ENCODE measurements at regions not wholly inside any gene's neighbourhood (a gene's known extent, or its start where the extent isn't known, plus 50 kb on each side); places are given as distances from the start of the nearest gene placed in this dataset.

DNA sequence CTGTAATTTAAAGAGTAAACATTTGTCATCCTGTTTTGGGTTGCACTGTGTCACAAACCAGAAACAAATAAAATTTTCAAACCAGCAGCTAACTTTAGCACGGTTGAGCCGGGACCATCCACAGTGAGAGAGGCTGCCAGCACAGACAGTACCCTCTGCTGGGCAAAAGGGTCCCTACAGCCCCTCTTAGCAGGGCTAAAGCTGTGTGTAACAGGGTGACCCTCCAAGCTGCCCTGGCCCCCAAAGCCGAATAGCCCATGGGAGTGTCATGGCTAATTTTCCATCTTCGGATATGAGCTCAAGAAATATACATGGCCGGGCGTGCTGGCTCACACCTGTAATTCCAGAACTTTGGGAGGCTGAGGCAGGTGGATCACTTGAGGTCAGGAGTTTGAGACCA is 157.1 kb upstream of the GRIN2B start:
- Histone ChIP-seq H3K4me1 (ENCODE audit: control insufficient read depth, insufficient read depth, low read length) (no peaks in the 10 kb centered on the region), H3K36me3 (ENCODE audit: control insufficient read depth, insufficient read depth, low read length) (no peaks in the 10 kb centered on the region), H3K27me3 (ENCODE audit: control insufficient read depth, insufficient read depth, low read length, poor library complexity, severe bottlenecking) (no peaks in the 10 kb centered on the region), H3K4me3 (ENCODE audit: insufficient read depth, low read depth, low read length) (no peak overlapping the region), H3K27ac (ENCODE audit: insufficient read depth, low read depth, low read length, poor library complexity, severe bottlenecking) (no peak overlapping the region), H3K9me3 (ENCODE audit: control insufficient read depth, low read length) (no peaks in the 10 kb centered on the region)
- WGBS, 2 experiments: 82 to 85% methylated on average over 6 of the region's 6 CpGs

- H3K4me1 ChIP-seq (ENCODE audit: control insufficient read depth, insufficient read depth, low read length): no peaks in the 10 kb centered on the region
- no peaks in the 10 kb centered on the region for H3K36me3 ChIP-seq (ENCODE audit: control insufficient read depth, insufficient read depth, low read length)
- WGBS, 2 experiments: 92 to 97% methylated on average over 4 to 5 of the region's 6 CpGs
- peaks cover 3% of the 10 kb centered on the region for H3K27me3 ChIP-seq (ENCODE audit: control insufficient read depth, insufficient read depth, low read length, poor library complexity, severe bottlenecking)
- no peaks in the 10 kb centered on the region for H3K9me3 ChIP-seq (ENCODE audit: control insufficient read depth, low read length)
- H3K4me3 ChIP-seq (ENCODE audit: insufficient read depth, low read depth, low read length): no peak overlapping the region
- no peak overlapping the region for H3K27ac ChIP-seq (ENCODE audit: insufficient read depth, low read depth, low read length, poor library complexity, severe bottlenecking)
These were observed 167.3 kb upstream of the GRIN2B start for GRCh38 chr12:14148489-14149270.

DNA sequence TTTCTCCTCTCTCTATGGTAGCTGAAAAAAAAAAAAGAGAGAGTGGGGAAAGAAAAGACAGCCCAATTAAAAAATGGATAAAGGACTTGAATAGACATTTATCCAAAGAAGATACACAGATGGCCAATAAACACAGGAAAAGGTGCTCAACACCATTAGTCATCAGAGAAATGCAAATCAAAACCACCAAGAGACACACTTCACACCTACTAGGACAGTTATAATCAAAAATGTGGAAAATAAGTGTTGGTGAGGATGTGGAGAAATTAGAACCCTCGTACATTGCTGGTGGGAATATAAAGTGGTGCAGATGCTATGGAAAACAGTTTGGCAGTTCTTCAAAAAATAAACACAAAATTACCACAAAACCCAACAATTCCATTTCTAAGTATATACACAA is 172.4 kb upstream of the GRIN2B start:
- no peak overlapping the region for H3K27ac ChIP-seq (ENCODE audit: insufficient read depth, low read depth, low read length, poor library complexity, severe bottlenecking)
- H3K27me3 ChIP-seq (ENCODE audit: control insufficient read depth, insufficient read depth, low read length, poor library complexity, severe bottlenecking): peaks cover 3% of the 10 kb centered on the region
- H3K4me1 ChIP-seq (ENCODE audit: control insufficient read depth, insufficient read depth, low read length): no peaks in the 10 kb centered on the region
- no peaks in the 10 kb centered on the region for H3K9me3 ChIP-seq (ENCODE audit: control insufficient read depth, low read length)
- 60 to 100% methylated on average over 1 of the region's 1 CpG for WGBS, 2 experiments
- no peaks in the 10 kb centered on the region for H3K36me3 ChIP-seq (ENCODE audit: control insufficient read depth, insufficient read depth, low read length)
- no peak overlapping the region for H3K4me3 ChIP-seq (ENCODE audit: insufficient read depth, low read depth, low read length)

DNA sequence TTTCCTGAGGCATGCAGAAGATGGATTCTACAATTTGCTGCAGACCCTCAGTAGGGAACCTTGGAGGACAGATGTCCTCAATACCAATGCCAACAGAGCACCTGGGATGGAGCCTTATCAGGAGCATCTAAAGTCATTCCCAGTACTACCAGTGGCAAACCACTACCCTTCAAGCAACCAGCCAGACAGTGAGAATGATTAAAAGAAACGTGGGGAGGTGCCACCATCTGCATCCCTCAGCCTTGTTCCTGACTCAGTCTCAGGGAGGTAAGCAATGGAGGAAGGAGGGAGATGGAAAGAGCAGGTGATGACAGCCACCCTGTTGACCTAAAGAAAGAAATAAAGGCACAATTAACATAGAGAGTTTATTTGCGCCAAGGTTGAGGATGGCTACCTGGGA is 175.2 kb upstream of the GRIN2B start:
- Histone ChIP-seq H3K27ac (ENCODE audit: insufficient read depth, low read depth, low read length, poor library complexity, severe bottlenecking) (no peak overlapping the region), H3K9me3 (ENCODE audit: control insufficient read depth, low read length) (no peaks in the 10 kb centered on the region), H3K36me3 (ENCODE audit: control insufficient read depth, insufficient read depth, low read length) (no peaks in the 10 kb centered on the region), H3K27me3 (ENCODE audit: control insufficient read depth, insufficient read depth, low read length, poor library complexity, severe bottlenecking) (no peaks in the 10 kb centered on the region), H3K4me3 (ENCODE audit: insufficient read depth, low read depth, low read length) (no peak overlapping the region), H3K4me1 (ENCODE audit: control insufficient read depth, insufficient read depth, low read length) (no peaks in the 10 kb centered on the region)
- WGBS, 2 experiments: 84 to 95% methylated on average over 2 of the region's 2 CpGs

GRCh38 chr12:14157088-14157747 is 175.8 kb upstream of the GRIN2B start:
- H3K27ac ChIP-seq (ENCODE audit: insufficient read depth, low read depth, low read length, poor library complexity, severe bottlenecking): no peak overlapping the region

GRCh38 chr12:14164266-14164665 is 182.9 kb upstream of the GRIN2B start:
- Histone ChIP-seq H3K27ac (ENCODE audit: insufficient read depth, low read depth, low read length, poor library complexity, severe bottlenecking) (no peak overlapping the region), H3K9me3 (ENCODE audit: control insufficient read depth, low read length) (no peaks in the 10 kb centered on the region), H3K36me3 (ENCODE audit: control insufficient read depth, insufficient read depth, low read length) (no peaks in the 10 kb centered on the region), H3K4me3 (ENCODE audit: insufficient read depth, low read depth, low read length) (no peak overlapping the region), H3K27me3 (ENCODE audit: control insufficient read depth, insufficient read depth, low read length, poor library complexity, severe bottlenecking) (no peaks in the 10 kb centered on the region), H3K4me1 (ENCODE audit: control insufficient read depth, insufficient read depth, low read length) (no peaks in the 10 kb centered on the region)
- 92 to 93% methylated on average over 8 of the region's 8 CpGs for WGBS, 2 experiments

More at GRCh38 chr12:14157088-14157747, 175.8 kb upstream of the GRIN2B start:
- 91 to 96% methylated on average over 3 of the region's 3 CpGs for WGBS, 2 experiments
- Histone ChIP-seq H3K27me3 (ENCODE audit: control insufficient read depth, insufficient read depth, low read length, poor library complexity, severe bottlenecking) (no peaks in the 10 kb centered on the region), H3K36me3 (ENCODE audit: control insufficient read depth, insufficient read depth, low read length) (no peaks in the 10 kb centered on the region), H3K4me1 (ENCODE audit: control insufficient read depth, insufficient read depth, low read length) (no peaks in the 10 kb centered on the region), H3K9me3 (ENCODE audit: control insufficient read depth, low read length) (no peaks in the 10 kb centered on the region), H3K4me3 (ENCODE audit: insufficient read depth, low read depth, low read length) (no peak overlapping the region)

- no peak overlapping the region for H3K27ac ChIP-seq (ENCODE audit: insufficient read depth, low read depth, low read length, poor library complexity, severe bottlenecking)
- H3K36me3 ChIP-seq (ENCODE audit: control insufficient read depth, insufficient read depth, low read length): no peaks in the 10 kb centered on the region
- no peaks in the 10 kb centered on the region for H3K4me1 ChIP-seq (ENCODE audit: control insufficient read depth, insufficient read depth, low read length)
- H3K4me3 ChIP-seq (ENCODE audit: insufficient read depth, low read depth, low read length): no peak overlapping the region
- no peaks in the 10 kb centered on the region for H3K27me3 ChIP-seq (ENCODE audit: control insufficient read depth, insufficient read depth, low read length, poor library complexity, severe bottlenecking)
- no peaks in the 10 kb centered on the region for H3K9me3 ChIP-seq (ENCODE audit: control insufficient read depth, low read length)
- 19 to 20% methylated on average over 4 of the region's 4 CpGs for WGBS, 2 experiments
These were observed 185.7 kb upstream of the GRIN2B start for GRCh38 chr12:14167005-14167628.

DNA sequence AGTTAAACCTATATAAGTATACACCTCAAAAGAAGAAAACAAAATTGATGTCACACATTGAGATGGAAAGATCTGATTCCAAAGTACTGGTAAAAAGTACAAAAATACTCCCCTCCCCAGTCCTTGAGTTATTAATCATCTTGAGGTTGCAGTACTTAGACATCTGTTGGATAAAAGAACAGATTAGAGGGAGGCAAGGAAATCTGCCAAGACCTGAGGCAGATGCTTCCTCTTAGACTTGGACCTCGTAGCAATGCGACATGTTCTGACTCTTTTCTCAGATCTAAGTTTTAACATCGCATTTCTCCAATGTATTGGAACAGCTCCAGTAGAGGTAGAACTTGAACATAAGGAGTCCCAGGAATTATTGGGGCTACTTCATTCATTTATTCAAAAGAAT is 187.9 kb upstream of the GRIN2B start:
- H3K27me3 ChIP-seq (ENCODE audit: control insufficient read depth, insufficient read depth, low read length, poor library complexity, severe bottlenecking): no peaks in the 10 kb centered on the region
- WGBS, 2 experiments: 95 to 96% methylated on average over 3 of the region's 3 CpGs
- H3K27ac ChIP-seq (ENCODE audit: insufficient read depth, low read depth, low read length, poor library complexity, severe bottlenecking): no peak overlapping the region
- H3K4me1 ChIP-seq (ENCODE audit: control insufficient read depth, insufficient read depth, low read length): no peaks in the 10 kb centered on the region
- H3K4me3 ChIP-seq (ENCODE audit: insufficient read depth, low read depth, low read length): no peak overlapping the region
- no peaks in the 10 kb centered on the region for H3K36me3 ChIP-seq (ENCODE audit: control insufficient read depth, insufficient read depth, low read length)
- H3K9me3 ChIP-seq (ENCODE audit: control insufficient read depth, low read length): no peaks in the 10 kb centered on the region

DNA sequence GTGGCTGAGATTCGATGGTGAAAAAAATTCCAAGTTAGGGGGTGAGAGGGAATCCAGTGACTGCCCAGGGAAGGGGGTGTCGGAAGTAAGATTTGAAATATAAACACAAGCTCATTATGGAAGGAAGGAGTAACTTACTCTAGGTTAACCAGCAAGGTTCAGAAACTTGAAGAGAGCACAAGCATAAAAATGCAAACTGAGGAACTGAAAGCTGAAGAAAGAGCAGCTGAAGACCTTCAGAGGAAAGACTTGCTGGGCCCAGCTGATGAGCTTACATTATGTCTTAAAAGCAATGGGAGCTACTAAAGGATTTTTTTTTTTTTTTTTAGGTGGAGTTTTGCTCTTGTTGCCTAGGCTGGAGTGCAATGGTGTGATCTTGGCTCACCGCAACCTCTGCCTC is 189.7 kb upstream of the GRIN2B start:
- Histone ChIP-seq H3K27me3 (ENCODE audit: control insufficient read depth, insufficient read depth, low read length, poor library complexity, severe bottlenecking) (no peaks in the 10 kb centered on the region), H3K9me3 (ENCODE audit: control insufficient read depth, low read length) (no peaks in the 10 kb centered on the region), H3K4me3 (ENCODE audit: insufficient read depth, low read depth, low read length) (no peak overlapping the region), H3K4me1 (ENCODE audit: control insufficient read depth, insufficient read depth, low read length) (no peaks in the 10 kb centered on the region), H3K27ac (ENCODE audit: insufficient read depth, low read depth, low read length, poor library complexity, severe bottlenecking) (no peak overlapping the region), H3K36me3 (ENCODE audit: control insufficient read depth, insufficient read depth, low read length) (no peaks in the 10 kb centered on the region)
- 86 to 98% methylated on average over 2 to 3 of the region's 3 CpGs for WGBS, 2 experiments

DNA sequence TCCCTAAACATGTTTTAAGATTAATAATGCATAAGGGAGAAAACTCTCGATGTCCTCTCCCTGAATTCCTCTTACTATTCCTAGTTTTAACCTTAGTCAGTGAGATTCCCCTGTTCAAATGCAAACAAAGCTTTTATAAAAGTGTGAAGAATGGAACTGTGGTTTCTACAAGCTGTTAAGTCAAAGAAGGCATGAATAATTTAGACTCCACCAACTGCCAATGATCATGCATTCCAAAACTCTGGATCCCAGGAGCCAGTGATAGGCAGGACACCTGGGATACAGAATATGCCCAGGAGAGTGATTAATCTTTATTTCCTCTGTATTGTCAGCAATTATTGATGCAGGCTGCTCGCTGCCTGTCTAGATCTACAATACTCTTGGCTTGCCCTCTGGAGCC is 190.3 kb upstream of the ATF7IP start:
- Histone ChIP-seq H3K36me3 (ENCODE audit: control insufficient read depth, insufficient read depth, low read length) (no peaks in the 10 kb centered on the region), H3K27ac (ENCODE audit: insufficient read depth, low read depth, low read length, poor library complexity, severe bottlenecking) (no peak overlapping the region), H3K9me3 (ENCODE audit: control insufficient read depth, low read length) (no peaks in the 10 kb centered on the region), H3K4me1 (ENCODE audit: control insufficient read depth, insufficient read depth, low read length) (no peaks in the 10 kb centered on the region), H3K27me3 (ENCODE audit: control insufficient read depth, insufficient read depth, low read length, poor library complexity, severe bottlenecking) (no peaks in the 10 kb centered on the region), H3K4me3 (ENCODE audit: insufficient read depth, low read depth, low read length) (no peak overlapping the region)
- 93 to 96% methylated on average over 1 of the region's 2 CpGs for WGBS, 2 experiments
